Fibroblast of mammary gland (primary cell): ENCODE measurements at regions not wholly inside any gene's neighbourhood (a gene's known extent, or its start where the extent isn't known, plus 50 kb on each side); places are given as distances from the start of the nearest gene placed in this dataset.

Source experiments
- DNase-seq: peaks from one replicate; pipeline ENCODE4 v3.0.0-alpha.2; 2010; ENCODE audit warnings: low read depth
- H3K4me3 ChIP-seq: 2 replicates; pipeline ENCODE4 v1.5.1; 2011; ENCODE audit warnings: low read depth, mild to moderate bottlenecking, low read length, moderate library complexity; ENCODE audit not compliant: control insufficient read depth
- TF ChIP-seq, protein P1 (sequence below): conservative IDR thresholded peaks from 2 replicates; pipeline ENCODE4 v1.5.1; 2011; ENCODE audit warnings: low read depth, low read length, inconsistent platforms; ENCODE audit not compliant: control insufficient read depth, insufficient read depth

DNA sequence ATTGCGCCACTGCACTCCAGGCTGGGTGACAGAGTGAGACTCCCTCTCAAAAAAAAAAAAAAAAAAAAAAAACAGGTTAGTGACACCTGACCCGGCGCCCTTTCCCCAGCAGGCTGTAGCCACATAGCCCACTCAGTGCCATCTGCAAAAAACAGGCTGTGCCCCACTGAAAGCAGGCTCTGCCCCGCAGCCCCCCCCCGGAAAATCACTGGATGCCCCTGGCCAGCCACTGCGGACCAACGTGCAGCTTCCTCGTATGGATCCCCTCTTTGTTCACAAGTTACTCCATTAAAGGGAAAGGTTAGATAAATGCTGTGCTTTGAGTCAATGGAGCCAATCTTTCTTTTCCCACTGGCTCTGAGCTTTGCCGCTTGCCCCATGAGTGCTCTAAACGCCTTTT, 660.3 kb downstream of the TBC1D22A start:
- H3K4me3 ChIP-seq = no peak overlapping the region
- no peak for DNase-seq
- TF ChIP-seq, protein P1, sequence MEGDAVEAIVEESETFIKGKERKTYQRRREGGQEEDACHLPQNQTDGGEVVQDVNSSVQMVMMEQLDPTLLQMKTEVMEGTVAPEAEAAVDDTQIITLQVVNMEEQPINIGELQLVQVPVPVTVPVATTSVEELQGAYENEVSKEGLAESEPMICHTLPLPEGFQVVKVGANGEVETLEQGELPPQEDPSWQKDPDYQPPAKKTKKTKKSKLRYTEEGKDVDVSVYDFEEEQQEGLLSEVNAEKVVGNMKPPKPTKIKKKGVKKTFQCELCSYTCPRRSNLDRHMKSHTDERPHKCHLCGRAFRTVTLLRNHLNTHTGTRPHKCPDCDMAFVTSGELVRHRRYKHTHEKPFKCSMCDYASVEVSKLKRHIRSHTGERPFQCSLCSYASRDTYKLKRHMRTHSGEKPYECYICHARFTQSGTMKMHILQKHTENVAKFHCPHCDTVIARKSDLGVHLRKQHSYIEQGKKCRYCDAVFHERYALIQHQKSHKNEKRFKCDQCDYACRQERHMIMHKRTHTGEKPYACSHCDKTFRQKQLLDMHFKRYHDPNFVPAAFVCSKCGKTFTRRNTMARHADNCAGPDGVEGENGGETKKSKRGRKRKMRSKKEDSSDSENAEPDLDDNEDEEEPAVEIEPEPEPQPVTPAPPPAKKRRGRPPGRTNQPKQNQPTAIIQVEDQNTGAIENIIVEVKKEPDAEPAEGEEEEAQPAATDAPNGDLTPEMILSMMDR = no peak

DNA sequence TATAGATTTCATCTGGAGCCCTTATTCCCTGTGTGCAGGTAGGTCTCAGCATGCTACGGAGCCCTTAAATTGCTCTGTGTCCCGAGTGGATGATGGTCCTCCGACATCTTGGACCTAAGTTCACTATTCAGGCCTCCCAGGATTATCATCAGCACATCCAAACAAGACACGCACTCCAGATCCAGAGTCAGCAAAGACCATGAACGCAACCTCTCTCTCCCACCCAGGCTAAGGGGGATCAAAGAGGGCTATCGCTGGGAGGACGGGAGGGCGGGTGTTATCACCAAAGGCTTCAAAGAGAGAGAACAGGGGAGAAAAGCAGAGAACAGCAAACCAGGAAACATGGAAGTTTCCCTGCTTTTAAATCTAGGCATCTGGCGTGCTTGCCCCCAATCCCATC, 659.4 kb downstream of the TBC1D22A start:
- TF ChIP-seq, protein P1 = no peak
- H3K4me3 ChIP-seq = no peak overlapping the region
- no peak for DNase-seq

DNA sequence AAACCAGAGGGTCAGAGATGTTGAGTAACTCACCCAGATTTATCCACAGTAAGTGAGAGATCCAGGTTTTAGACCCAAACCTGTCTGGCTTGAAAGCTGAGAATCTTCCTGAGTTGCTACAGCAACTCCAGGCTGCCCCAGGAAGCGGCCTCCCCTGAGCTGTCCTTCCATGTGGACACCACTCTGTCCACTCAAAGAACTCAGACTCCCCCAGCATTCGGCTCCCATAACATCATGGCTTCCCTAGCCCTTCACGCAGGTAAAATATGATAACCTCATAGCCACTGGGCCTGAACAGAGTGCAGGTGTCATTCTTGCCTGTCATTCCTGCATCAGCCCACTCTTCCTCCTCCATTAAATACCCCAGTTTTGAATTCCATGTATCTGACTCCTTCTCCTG, 657.8 kb downstream of the TBC1D22A start:
- no peak overlapping the region for H3K4me3 ChIP-seq
- no peak for DNase-seq
- TF ChIP-seq, protein P1 = no peak

DNA sequence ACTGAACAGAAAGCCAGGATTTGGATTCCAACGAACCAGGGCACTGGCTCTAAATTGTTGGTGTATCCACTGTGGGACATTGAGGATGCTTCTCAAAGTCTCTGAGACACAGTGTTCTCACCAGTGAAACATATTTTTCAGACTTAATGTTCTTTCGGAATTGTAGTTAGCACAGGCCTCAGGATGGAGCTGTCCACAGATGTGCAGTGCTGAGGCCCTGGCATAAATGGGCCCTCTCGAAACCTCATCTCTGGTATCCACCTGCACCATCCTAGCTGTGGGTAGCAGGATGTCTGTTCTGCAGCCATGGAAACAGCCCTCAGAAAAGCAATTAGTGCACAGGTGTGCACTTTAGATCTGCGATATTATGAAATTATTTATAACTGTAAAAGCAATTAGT, 656.8 kb downstream of the TBC1D22A start:
- TF ChIP-seq, protein P1 = no peak
- no peak overlapping the region for H3K4me3 ChIP-seq
- no peak for DNase-seq

DNA sequence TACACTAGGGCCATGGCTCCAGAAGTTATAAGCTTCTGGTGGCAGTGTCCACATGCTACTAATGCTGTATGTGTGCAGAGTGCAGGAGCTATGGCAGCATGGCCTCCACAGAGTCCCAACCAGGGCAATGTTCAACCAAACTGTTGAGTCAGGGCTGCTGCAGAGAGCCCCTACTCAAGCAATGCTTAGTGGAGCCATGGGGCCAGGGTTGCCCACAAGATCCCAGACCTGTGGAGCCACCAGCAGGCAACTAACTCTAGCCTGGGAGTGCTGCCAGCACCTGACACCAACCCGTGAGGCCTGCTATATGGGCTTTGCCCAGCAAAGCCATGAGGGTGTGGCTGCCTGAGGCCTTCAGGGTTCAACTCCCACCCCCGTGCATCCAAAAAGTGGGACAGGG, 655.2 kb downstream of the TBC1D22A start:
- TF ChIP-seq, protein P1 = no peak
- DNase-seq = no peak
- H3K4me3 ChIP-seq = no peak overlapping the region

DNA sequence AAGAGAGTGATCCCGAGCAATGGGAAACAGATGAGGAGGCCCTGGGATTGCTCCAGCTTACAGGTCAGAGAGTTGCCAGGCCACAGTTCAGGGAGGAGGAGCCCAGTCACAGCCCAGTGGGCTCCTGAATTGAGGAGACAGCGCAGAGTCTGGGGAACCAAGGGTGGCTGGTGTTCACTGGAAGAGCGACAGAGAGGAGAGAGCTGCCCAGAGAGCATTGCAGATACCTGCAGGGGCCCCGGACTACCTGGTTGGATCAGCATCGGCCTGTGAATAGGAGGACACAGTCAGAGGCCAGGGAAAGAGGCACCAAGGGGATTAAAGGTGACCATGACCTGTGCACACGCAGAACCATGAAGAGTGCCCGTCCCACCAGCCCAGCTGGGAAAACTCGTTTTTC, 648.6 kb downstream of the TBC1D22A start:
- no peak overlapping the region for H3K4me3 ChIP-seq
- TF ChIP-seq, protein P1 = no peak
- DNase-seq = no peak
